GM21576 (cell line): ENCODE measurements at regions not wholly inside any gene's neighbourhood (a gene's known extent, or its start where the extent isn't known, plus 50 kb on each side); places are given as distances from the start of the nearest gene placed in this dataset.
"Not testable (repeated sequence)": the region's sequence is repeated elsewhere in the genome, so short reads cannot be mapped to it uniquely, and the experiment has no call there.

Source experiments
- ATAC-seq: cut with Tn5 transposase; IDR thresholded peaks from one replicate; pipeline ENCODE4 v1.9.1; 2021; ENCODE audit warnings: mild to moderate bottlenecking, moderate library complexity; ENCODE audit not compliant: unreplicated experiment

- ATAC-seq = no peak
Observed at GRCh38 chr2:153420394-153420793, 58.2 kb downstream of the RPRM start.

- ATAC-seq = no peak
Observed at GRCh38 chr2:153417077-153417476, 61.5 kb downstream of the RPRM start.

GRCh38 chr2:153416071-153416470, 62.5 kb downstream of the RPRM start:
- no peak for ATAC-seq

GRCh38 chr2:153408710-153409385, 69.7 kb downstream of the RPRM start:
- no peak for ATAC-seq

- ATAC-seq = no peak
Observed at GRCh38 chr2:153405196-153405595, 73.4 kb downstream of the RPRM start.

- no peak for ATAC-seq
Observed at GRCh38 chr2:153404792-153405191, 73.8 kb downstream of the RPRM start.

GRCh38 chr2:153403940-153404339, 74.6 kb downstream of the RPRM start:
- no peak for ATAC-seq

GRCh38 chr2:153403352-153403751, 75.2 kb downstream of the RPRM start:
- ATAC-seq = not testable (repeated sequence)

- no peak for ATAC-seq
Observed at GRCh38 chr2:153394686-153395085, 83.9 kb downstream of the RPRM start.

GRCh38 chr2:153394247-153394646, 84.3 kb downstream of the RPRM start:
- ATAC-seq = no peak

- ATAC-seq = no peak
Observed at GRCh38 chr2:153393518-153393917, 85.0 kb downstream of the RPRM start.

- no peak for ATAC-seq
Observed at GRCh38 chr2:153391131-153391530, 87.4 kb downstream of the RPRM start.

GRCh38 chr2:153388246-153388645, 90.3 kb downstream of the RPRM start:
- ATAC-seq = no peak

- no peak for ATAC-seq
Observed at GRCh38 chr2:153387203-153387602, 91.4 kb downstream of the RPRM start.

GRCh38 chr2:153386481-153386897, 92.1 kb downstream of the RPRM start:
- no peak for ATAC-seq

GRCh38 chr2:153373510-153374279, 104.9 kb downstream of the RPRM start:
- no peak for ATAC-seq

GRCh38 chr2:153360239-153360638, 118.3 kb downstream of the RPRM start:
- no peak for ATAC-seq

GRCh38 chr2:153354377-153354776, 124.2 kb downstream of the RPRM start:
- no peak for ATAC-seq

- ATAC-seq = no peak
Observed at GRCh38 chr2:153349603-153350002, 129.0 kb downstream of the RPRM start.

- no peak for ATAC-seq
Observed at GRCh38 chr2:153347818-153348495, 130.6 kb downstream of the RPRM start.

- no peak for ATAC-seq
Observed at GRCh38 chr2:153320879-153321278, 157.7 kb downstream of the RPRM start.

GRCh38 chr2:153311432-153311831, 167.1 kb downstream of the RPRM start:
- no peak for ATAC-seq
